HEK293 (cell line): ENCODE measurements at regions not wholly inside any gene's neighbourhood (a gene's known extent, or its start where the extent isn't known, plus 50 kb on each side); places are given as distances from the start of the nearest gene placed in this dataset.

Source experiments
- CTCF ChIA-PET: fragments of 350-600 bp; formaldehyde crosslinking; extraction: SDS; loops from one replicate; lab custom pipeline; 2021; ENCODE audit warnings: antibody characterized with exemption; lab: Yijun Ruan, JAX
- POLR2A ChIA-PET: fragments of 300-600 bp; formaldehyde crosslinking; extraction: SDS; loops from one replicate; lab custom pipeline; 2020; ENCODE audit warnings: antibody characterized with exemption, inconsistent platforms; lab: Yijun Ruan, JAX
- H3K27ac ChIP-seq: fragments of 200-500 bp; sonication (Bioruptor generic); 2 replicates; pipeline ENCODE4 v1.5.1; 2014; ENCODE audit warnings: low read depth, low read length, control low read depth, inconsistent platforms; ENCODE audit errors: extremely low read depth
- H3K36me3 ChIP-seq, 2 experiments: fragments of 200-500 bp in 1 of 2; sonication (Bioruptor generic) in 1 of 2; 1 replicate in 1 of 2; 2 replicates in 1 of 2; pipeline ENCODE4 v1.5.1; 2014 to 2017; ENCODE audit warnings: inconsistent platforms in 2 of 2, low read length in 2 of 2; ENCODE audit not compliant: control insufficient read depth in 2 of 2, insufficient read depth in 1 of 2
- H3K4me1 ChIP-seq: fragments of 200-500 bp; sonication (Bioruptor generic); 2 replicates; pipeline ENCODE4 v1.5.1; 2014; ENCODE audit warnings: mild to moderate bottlenecking, low read length, inconsistent platforms; ENCODE audit not compliant: control insufficient read depth, insufficient read depth
- H3K4me3 ChIP-seq: 2 replicates; pipeline ENCODE4 v1.5.1; 2011; ENCODE audit warnings: low read depth, mild to moderate bottlenecking, control low read depth, low read length, moderate library complexity
- H3K9me3 ChIP-seq: fragments of 200-500 bp; sonication (Bioruptor generic); 2 replicates; pipeline ENCODE4 v1.5.1; 2014; ENCODE audit warnings: low read depth, low read length, inconsistent platforms; ENCODE audit not compliant: control insufficient read depth, insufficient read depth
- ATF2 ChIP-seq: fragments of 450-650 bp; formaldehyde crosslinking; IDR thresholded peaks from 2 replicates; pipeline ENCODE4 v1.5.1; 2016; ENCODE audit warnings: missing biosample characterization, missing genetic modification characterization, low read depth
- BCL11A ChIP-seq: fragments of 450-650 bp; formaldehyde crosslinking; IDR thresholded peaks from 2 replicates; pipeline ENCODE4 v1.5.1; 2016; ENCODE audit warnings: low read depth, missing biosample characterization, missing genetic modification characterization
- MYNN ChIP-seq: fragments of 450-650 bp; formaldehyde crosslinking; IDR thresholded peaks from 2 replicates; pipeline ENCODE4 v1.5.1; 2016; ENCODE audit warnings: missing biosample characterization, missing genetic modification characterization, borderline replicate concordance
- PRDM2 ChIP-seq: fragments of 450-650 bp; formaldehyde crosslinking; IDR thresholded peaks from 2 replicates; pipeline ENCODE4 v1.5.1; 2016; ENCODE audit warnings: missing biosample characterization, missing genetic modification characterization, borderline replicate concordance
- SP2 ChIP-seq: fragments of 450-650 bp; formaldehyde crosslinking; IDR thresholded peaks from 2 replicates; pipeline ENCODE4 v1.5.1; 2016; ENCODE audit warnings: missing biosample characterization, missing genetic modification characterization
- TCF7L2 ChIP-seq: IDR thresholded peaks from 2 replicates; pipeline ENCODE4 v1.6.1; 2011; ENCODE audit warnings: low read depth, mild to moderate bottlenecking, inconsistent platforms, low read length, moderate library complexity, borderline replicate concordance
- ZBTB20 ChIP-seq: fragments of 450-650 bp; formaldehyde crosslinking; IDR thresholded peaks from 2 replicates; pipeline ENCODE4 v1.5.1; 2016; ENCODE audit warnings: missing biosample characterization, missing genetic modification characterization
- ZBTB7A ChIP-seq: fragments of 450-650 bp; formaldehyde crosslinking; IDR thresholded peaks from 2 replicates; pipeline ENCODE4 v1.5.1; 2016; ENCODE audit warnings: low read depth, missing biosample characterization, missing genetic modification characterization
- ZFP3 ChIP-seq: fragments of 450-650 bp; formaldehyde crosslinking; IDR thresholded peaks from 2 replicates; pipeline ENCODE4 v1.5.1; 2016; ENCODE audit warnings: low read depth, missing biosample characterization, missing genetic modification characterization
- ZNF211 ChIP-seq: fragments of 450-650 bp; formaldehyde crosslinking; IDR thresholded peaks from 2 replicates; pipeline ENCODE4 v1.5.1; 2016; ENCODE audit warnings: low read depth, missing biosample characterization, missing genetic modification characterization
- ZNF350 ChIP-seq: fragments of 450-650 bp; formaldehyde crosslinking; IDR thresholded peaks from 2 replicates; pipeline ENCODE4 v1.5.0; 2017; ENCODE audit warnings: missing biosample characterization, mild to moderate bottlenecking, missing genetic modification characterization
- ZNF416 ChIP-seq: fragments of 450-650 bp; formaldehyde crosslinking; IDR thresholded peaks from 2 replicates; pipeline ENCODE4 v1.5.1; 2016; ENCODE audit warnings: missing biosample characterization, missing genetic modification characterization
- ZNF48 ChIP-seq: fragments of 450-650 bp; formaldehyde crosslinking; IDR thresholded peaks from 2 replicates; pipeline ENCODE4 v1.5.1; 2016; ENCODE audit warnings: missing biosample characterization, missing genetic modification characterization
- ZNF501 ChIP-seq: fragments of 450-650 bp; formaldehyde crosslinking; IDR thresholded peaks from 2 replicates; pipeline ENCODE4 v1.5.1; 2016; ENCODE audit warnings: missing biosample characterization, missing genetic modification characterization
- ZNF530 ChIP-seq: fragments of 450-650 bp; formaldehyde crosslinking; IDR thresholded peaks from 2 replicates; pipeline ENCODE4 v1.5.1; 2016; ENCODE audit warnings: low read depth, missing biosample characterization, missing genetic modification characterization
- ZNF544 ChIP-seq: fragments of 450-650 bp; formaldehyde crosslinking; IDR thresholded peaks from 2 replicates; pipeline ENCODE4 v1.5.0; 2017; ENCODE audit warnings: missing biosample characterization, missing genetic modification characterization
- ZNF555 ChIP-seq: fragments of 450-650 bp; formaldehyde crosslinking; conservative IDR thresholded peaks from 2 replicates; pipeline ENCODE4 v1.5.1; 2017; ENCODE audit warnings: missing biosample characterization, mild to moderate bottlenecking, missing genetic modification characterization, inconsistent platforms
- ZNF639 ChIP-seq: fragments of 450-650 bp; formaldehyde crosslinking; IDR thresholded peaks from 2 replicates; pipeline ENCODE4 v1.5.1; 2016; ENCODE audit warnings: missing biosample characterization, missing genetic modification characterization
- ZNF768 ChIP-seq: fragments of 450-650 bp; formaldehyde crosslinking; IDR thresholded peaks from 2 replicates; pipeline ENCODE4 v1.5.1; 2018; ENCODE audit warnings: missing biosample characterization, mild to moderate bottlenecking, missing genetic modification characterization
- ZNF830 ChIP-seq: fragments of 450-650 bp; IDR thresholded peaks from 2 replicates; pipeline ENCODE4 v1.5.0; 2018; ENCODE audit warnings: missing biosample characterization, missing genetic modification characterization, low read depth, mild to moderate bottlenecking, moderate library complexity
- ZNF837 ChIP-seq: fragments of 450-650 bp; formaldehyde crosslinking; IDR thresholded peaks from 2 replicates; pipeline ENCODE4 v1.5.1; 2016; ENCODE audit warnings: missing biosample characterization, missing genetic modification characterization
- ZSCAN4 ChIP-seq: fragments of 450-650 bp; formaldehyde crosslinking; IDR thresholded peaks from 2 replicates; pipeline ENCODE4 v1.5.1; 2017; ENCODE audit warnings: missing biosample characterization, missing genetic modification characterization
- TF ChIP-seq, protein P1 (sequence below): fragments of 450-650 bp; formaldehyde crosslinking; IDR thresholded peaks from 2 replicates; pipeline ENCODE4 v1.5.1; 2016; ENCODE audit warnings: missing biosample characterization, missing genetic modification characterization

DNA sequence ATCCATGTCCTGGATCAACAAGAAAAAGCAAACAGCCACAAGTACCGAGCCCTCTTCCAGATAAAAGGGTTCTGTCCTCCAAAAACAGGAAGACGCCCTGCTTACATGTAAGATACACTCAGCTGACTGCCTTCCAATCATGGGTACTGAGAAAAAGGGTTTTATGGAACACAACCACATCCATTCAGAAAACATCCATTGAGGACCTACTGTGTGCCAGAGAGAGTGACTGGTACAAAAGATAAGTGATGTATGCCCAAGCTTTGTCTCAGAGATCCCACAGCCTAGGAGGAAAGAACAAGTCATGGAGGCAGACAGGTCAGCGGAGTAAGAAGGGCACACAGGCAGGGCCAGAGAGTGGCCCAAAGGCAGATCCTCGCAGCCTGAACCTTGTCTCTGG lies 94.8 kb upstream of the SSTR4 start:
- H3K9me3 ChIP-seq: no peaks in the 10 kb centered on the region
- TF ChIP-seq ZNF48 (tag by site-specific recombination) (no peak), ZSCAN4 (tag by site-specific recombination) (no peak), ZNF830 (tag by site-specific recombination) (no peak), ZNF544 (tag by site-specific recombination) (no peak), ZNF555 (no peak), ATF2 (tag by site-specific recombination) (no peak)
- POLR2A ChIA-PET: no interaction called here
- CTCF ChIA-PET: interaction anchor here (0.6 to 0.8 kb wide), 2 partner anchors 8 to 255 kb away, joined by 3 read pairs; no protein-coding TSS in a partner anchor
- no peaks in the 10 kb centered on the region for H3K36me3 ChIP-seq
- no peak overlapping the region for H3K4me3 ChIP-seq
- no peak overlapping the region for H3K27ac ChIP-seq
- H3K4me1 ChIP-seq: no peaks in the 10 kb centered on the region

DNA sequence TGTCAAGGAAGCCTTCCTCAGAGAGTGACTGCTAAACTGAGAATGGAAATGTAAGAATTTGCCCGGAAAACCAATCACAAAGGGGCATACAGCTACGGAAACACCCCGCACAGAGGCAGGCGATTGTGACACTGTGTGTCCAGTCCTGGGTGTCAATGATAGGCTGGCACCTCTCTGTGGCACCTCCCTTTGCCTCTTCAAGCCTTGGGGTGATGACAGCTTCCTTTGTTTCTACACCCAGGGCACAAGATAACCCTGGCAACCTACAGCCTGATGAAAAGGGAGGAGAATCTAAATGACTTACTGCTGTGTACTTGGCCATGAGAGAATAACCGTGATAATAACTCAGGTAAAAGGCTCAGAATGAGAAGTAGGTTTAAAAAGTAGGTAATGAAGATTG lies 93.6 kb upstream of the SSTR4 start:
- ChIA-PET POLR2A (no interaction called here), CTCF (no interaction called here)
- H3K9me3 ChIP-seq: no peaks in the 10 kb centered on the region
- TF ChIP-seq ZNF350 (tag by site-specific recombination) (no peak), ZNF416 (tag by site-specific recombination) (no peak), TCF7L2 (no peak), ZNF501 (tag by site-specific recombination) (no peak), ZFP3 (no peak)
- TF ChIP-seq, protein P1, sequence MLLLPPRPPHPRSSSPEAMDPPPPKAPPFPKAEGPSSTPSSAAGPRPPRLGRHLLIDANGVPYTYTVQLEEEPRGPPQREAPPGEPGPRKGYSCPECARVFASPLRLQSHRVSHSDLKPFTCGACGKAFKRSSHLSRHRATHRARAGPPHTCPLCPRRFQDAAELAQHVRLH: no peak
- H3K27ac ChIP-seq: no peak overlapping the region
- no peaks in the 10 kb centered on the region for H3K4me1 ChIP-seq
- H3K4me3 ChIP-seq: no peak overlapping the region
- no peaks in the 10 kb centered on the region for H3K36me3 ChIP-seq

- no peaks in the 10 kb centered on the region for H3K4me1 ChIP-seq
- ChIA-PET CTCF (no interaction called here), POLR2A (no interaction called here)
- H3K9me3 ChIP-seq: no peaks in the 10 kb centered on the region
- no peak overlapping the region for H3K4me3 ChIP-seq
- no peaks in the 10 kb centered on the region for H3K36me3 ChIP-seq
- no peak overlapping the region for H3K27ac ChIP-seq
- no peak for TF ChIP-seq ZNF530
- TF ChIP-seq ZNF768 (tag by site-specific recombination): no peak
- TF ChIP-seq ZNF211 (tag by site-specific recombination): no peak
- no peak for TF ChIP-seq MYNN
- no peak for TF ChIP-seq BCL11A (tag by site-specific recombination)
- TF ChIP-seq ZBTB20 (tag by site-specific recombination): no peak
- TF ChIP-seq ZNF837 (tag by site-specific recombination): no peak
- no peak for TF ChIP-seq PRDM2 (tag by site-specific recombination)
- TF ChIP-seq ZBTB7A: no peak
- no peak for TF ChIP-seq ZNF639 (tag by site-specific recombination)
- TF ChIP-seq SP2: no peak
These were observed 92.4 kb upstream of the SSTR4 start for GRCh38 chr20:22942742-22943141.
